Stomach (tissue), 8 donors: ENCODE measurements at regions not wholly inside any gene's neighbourhood (a gene's known extent, or its start where the extent isn't known, plus 50 kb on each side); places are given as distances from the start of the nearest gene placed in this dataset.

Source experiments
- DNase-seq, 2 donors: peaks; one replicate each; pipeline versions ENCODE4 v3.0.0 to v3.0.0-alpha.2; 2013 to 2019
- H3K27ac ChIP-seq, 5 donors: fragments of 200-600 bp in 4 of 5; sonication (generic) in 4 of 5; one replicate each; pipeline ENCODE4 v1.5.1; 2013 to 2019; ENCODE audit warnings: mild to moderate bottlenecking in 1 of 5, moderate library complexity in 1 of 5
- H3K27me3 ChIP-seq, 3 donors: fragments of 200-600 bp; sonication (generic); one replicate each; pipeline ENCODE4 v1.5.1; 2017 to 2019; ENCODE audit warnings: mixed run types in 1 of 3
- H3K36me3 ChIP-seq, 4 donors: fragments of 200-600 bp; sonication (generic); 1 replicate in 3 of 4; 2 replicates in 1 of 4; pipeline ENCODE4 v1.5.1; 2016 to 2019
- H3K4me1 ChIP-seq, 4 donors: fragments of 200-600 bp; sonication (generic); one replicate each; pipeline ENCODE4 v1.5.1; 2016 to 2019
- H3K4me3 ChIP-seq, 4 donors: fragments of 200-600 bp; sonication (generic) in 3 of 4; one replicate each; pipeline ENCODE4 v1.5.1; 2016 to 2019; ENCODE audit warnings: mild to moderate bottlenecking in 1 of 4
- H3K9me3 ChIP-seq, 4 donors: fragments of 200-600 bp; sonication (generic); one replicate each; pipeline ENCODE4 v1.5.1; 2016 to 2019
- CTCF ChIP-seq, 7 experiments: fragments of 450-650 bp in 4 of 7; fragments of 200-600 bp in 3 of 7; sonication (generic) in 3 of 7; IDR thresholded peaks; one replicate each; pipeline ENCODE4 v1.5.1; 2016 to 2019; ENCODE audit warnings: antibody characterized with exemption in 7 of 7, control low read depth in 2 of 7, mild to moderate bottlenecking in 1 of 7
- EP300 ChIP-seq: sonication (generic); formaldehyde crosslinking; IDR thresholded peaks from one replicate; pipeline ENCODE4 v1.6.1; 2017; ENCODE audit warnings: antibody characterized with exemption
- POLR2A ChIP-seq, 4 donors: fragments of 450-650 bp; IDR thresholded peaks; one replicate each; pipeline ENCODE4 v1.6.1; 2016; ENCODE audit warnings: antibody characterized with exemption in 4 of 4, control low read depth in 2 of 4, mild to moderate bottlenecking in 1 of 4, moderate library complexity in 1 of 4
- POLR2AphosphoS5 ChIP-seq, 3 donors: sonication (generic); formaldehyde crosslinking; IDR thresholded peaks; one replicate each; pipeline ENCODE4 v1.6.1; 2016; ENCODE audit warnings: antibody characterized with exemption in 3 of 3
- WGBS, 5 donors: extraction: QIAGEN DNeasy Blood & Tissue Kit in 3 of 5; methylation state at CpG; one replicate each; pipeline versions ENCODE4 v1.1.5 to v1.1.7; 2013 to 2018; 5-methylcytosine and 5-hydroxymethylcytosine counted together
- intact Hi-C: fragments of 100-400 bp; cut with DNase I; formaldehyde crosslinking; loops from one replicate; pipeline ENCODE4 v1.15.1; 2023; ENCODE audit warnings: low total_unique reads
- donor health status: healthy with polysubstance abuse.
- donor health status: Bipolar disorder and iron deficiency.
- donor health status: healthy.

- TF ChIP-seq CTCF (IDR thresholded peaks at IDR 0.05) (no peak), POLR2AphosphoS5 (IDR thresholded peaks at IDR 0.05) (peak in 2 of 3 donors; percentile 75 to 88), POLR2A (IDR thresholded peaks at IDR 0.05) (no peak), EP300 (no peak)
- intact Hi-C loops, result no loop called here
- DNase-seq, result no peak
- no peaks in the 10 kb centered on the region for H3K36me3 ChIP-seq
- 58 to 73% (median 65%) methylated on average over 2 of the region's 2 CpGs for WGBS, 5 donors
- H3K27me3 ChIP-seq, result no peaks in the 10 kb centered on the region
- H3K9me3 ChIP-seq, result no peaks in the 10 kb centered on the region
- no peak overlapping the region for H3K4me3 ChIP-seq
- H3K27ac ChIP-seq, result peak overlapping the region in 4 of 5 donors; percentile 10 to 53 (median 26)
- peaks cover 0 to 15% (median 3%) of the 10 kb centered on the region in 4 donors for H3K4me1 ChIP-seq
These were observed 228.0 kb upstream of the ADAMTS9 start for GRCh38 chr3:64915778-64916177.

GRCh38 chr3:64913515-64913914, 225.7 kb upstream of the ADAMTS9 start:
- DNase-seq, result no peak
- TF ChIP-seq CTCF (IDR thresholded peaks at IDR 0.05) (no peak), POLR2AphosphoS5 (IDR thresholded peaks at IDR 0.05) (no peak), EP300 (no peak), POLR2A (IDR thresholded peaks at IDR 0.05) (no peak)
- Histone ChIP-seq H3K27me3 (no peaks in the 10 kb centered on the region), H3K36me3 (no peaks in the 10 kb centered on the region), H3K27ac (no peak overlapping the region), H3K4me3 (no peak overlapping the region), H3K4me1 (peaks cover 0 to 18% (median 4%) of the 10 kb centered on the region in 4 donors), H3K9me3 (no peaks in the 10 kb centered on the region)
- intact Hi-C loops, result no loop called here
- WGBS, 5 donors, result 75 to 92% (median 84%) methylated on average over 4 of the region's 4 CpGs

- Histone ChIP-seq H3K9me3 (no peaks in the 10 kb centered on the region), H3K27ac (no peak overlapping the region), H3K4me3 (no peak overlapping the region), H3K27me3 (no peaks in the 10 kb centered on the region), H3K36me3 (no peaks in the 10 kb centered on the region), H3K4me1 (peaks cover 0 to 25% (median 11%) of the 10 kb centered on the region in 4 donors)
- 76 to 82% (median 80%) methylated on average over 2 of the region's 2 CpGs for WGBS, 5 donors
- no peak for DNase-seq
- no peak for TF ChIP-seq EP300
- intact Hi-C loops, result no loop called here
These were observed 223.3 kb upstream of the ADAMTS9 start for GRCh38 chr3:64911138-64911537.

- no peaks in the 10 kb centered on the region for H3K36me3 ChIP-seq
- TF ChIP-seq EP300 (no peak), CTCF (IDR thresholded peaks at IDR 0.05) (no peak), POLR2AphosphoS5 (IDR thresholded peaks at IDR 0.05) (no peak), POLR2A (IDR thresholded peaks at IDR 0.05) (no peak)
- 84 to 91% (median 88%) methylated on average over 4 of the region's 4 CpGs for WGBS, 5 donors
- intact Hi-C loops, result no loop called here
- H3K9me3 ChIP-seq, result no peaks in the 10 kb centered on the region
- peak overlapping the region in 1 of 5 donors; percentile 61 for H3K27ac ChIP-seq
- H3K4me3 ChIP-seq, result no peak overlapping the region
- peak in 1 of 2 donors; percentile 26 for DNase-seq
- H3K27me3 ChIP-seq, result no peaks in the 10 kb centered on the region
- H3K4me1 ChIP-seq, result peaks cover 0 to 14% (median 9%) of the 10 kb centered on the region in 4 donors
These were observed 222.1 kb upstream of the ADAMTS9 start for GRCh38 chr3:64909757-64910467.

- no peaks in the 10 kb centered on the region for H3K27me3 ChIP-seq
- DNase-seq, result no peak
- H3K36me3 ChIP-seq, result no peaks in the 10 kb centered on the region
- H3K4me1 ChIP-seq, result peaks cover 0 to 14% (median 9%) of the 10 kb centered on the region in 4 donors
- 35 to 62% (median 61%) methylated on average over 8 of the region's 8 CpGs for WGBS, 5 donors
- intact Hi-C loops, result no loop called here
- H3K9me3 ChIP-seq, result no peaks in the 10 kb centered on the region
- no peak overlapping the region for H3K4me3 ChIP-seq
- peak overlapping the region in 2 of 5 donors; percentile 16 to 61 for H3K27ac ChIP-seq
- TF ChIP-seq POLR2AphosphoS5 (IDR thresholded peaks at IDR 0.05) (no peak), EP300 (no peak)
These were observed 221.2 kb upstream of the ADAMTS9 start for GRCh38 chr3:64909011-64909410.
